Right cardiac atrium (tissue), 5 donors: ENCODE measurements at regions not wholly inside any gene's neighbourhood (a gene's known extent, or its start where the extent isn't known, plus 50 kb on each side); places are given as distances from the start of the nearest gene placed in this dataset.
"Not testable (repeated sequence)": the region's sequence is repeated elsewhere in the genome, so short reads cannot be mapped to it uniquely, and the experiment has no call there.

ENCODE experiments used
- ATAC-seq, 2 donors: fragments of 200-7000 bp; cut with Tn5 transposase; one replicate each; pipeline versions ENCODE4 v1.8.0 to v1.9.1; 2020; ENCODE audit warnings: moderate library complexity in 2 of 2, mild to moderate bottlenecking in 1 of 2
- DNase-seq, 3 donors: peaks; one replicate each; pipeline ENCODE4 v3.0.0-alpha.2; 2020
- H3K27ac ChIP-seq: one replicate; pipeline ENCODE4 v1.5.1; 2013; ENCODE audit warnings: mild to moderate bottlenecking, low read length, control low read depth, moderate library complexity
- H3K27me3 ChIP-seq: one replicate; pipeline ENCODE4 v1.6.1; 2013; ENCODE audit not compliant: control insufficient read depth, insufficient read depth
- H3K4me1 ChIP-seq: one replicate; pipeline ENCODE4 v1.6.1; 2013; ENCODE audit warnings: low read length; ENCODE audit not compliant: control insufficient read depth, insufficient read depth
- H3K4me3 ChIP-seq: one replicate; pipeline ENCODE4 v1.5.1; 2013; ENCODE audit warnings: low read length, control low read depth
- H3K9me3 ChIP-seq: one replicate; pipeline ENCODE4 v1.6.1; 2013; ENCODE audit warnings: low read length; ENCODE audit not compliant: control insufficient read depth
- WGBS: extraction: QIAGEN DNeasy Blood & Tissue Kit; methylation state at CpG from one replicate; pipeline ENCODE4 v1.1.7; 2013; 5-methylcytosine and 5-hydroxymethylcytosine counted together
- intact Hi-C, 4 donors: fragments of 100-400 bp; cut with DNase I; formaldehyde crosslinking; loops; one replicate each; pipeline versions ENCODE4 v1.11.0 to v1.14.0; 2022 to 2023
- donor health status: healthy with polysubstance abuse.
- donor health status: DM: no; HTN: yes; CAD: no.
- donor health status: DM: no; HTN: no; CAD: no.
- donor health status: DM: no; HTN: yes; CAD: no; lungs with severe emphysema.
- donor health status: DM: yes; HTN: yes; CAD: no.

GRCh38 chr9:85843949-85844348 is 97.0 kb upstream of the NAA35 start:
- DNase-seq, H3K4me1 ChIP-seq, intact Hi-C loops, H3K27ac ChIP-seq, ATAC-seq, H3K9me3 ChIP-seq, H3K4me3 ChIP-seq, H3K27me3 ChIP-seq: not testable (repeated sequence)
- WGBS, result 94% methylated on average over 1 of the region's 1 CpG

GRCh38 chr9:85847782-85848181 is 93.2 kb upstream of the NAA35 start:
- intact Hi-C loops, ATAC-seq, H3K27ac ChIP-seq: not testable (repeated sequence)

GRCh38 chr9:85858056-85858750 is 82.7 kb upstream of the NAA35 start:
- H3K9me3 ChIP-seq, result no peaks in the 10 kb centered on the region
- intact Hi-C loops, result no loop called here
- ATAC-seq, result no peak
- 77% methylated on average over 5 of the region's 5 CpGs for WGBS
- no peaks in the 10 kb centered on the region for H3K4me1 ChIP-seq
- no peak for DNase-seq
- H3K27ac ChIP-seq, result no peak overlapping the region
- H3K4me3 ChIP-seq, result no peak overlapping the region
- H3K27me3 ChIP-seq, result no peaks in the 10 kb centered on the region

More at GRCh38 chr9:85847782-85848181, 93.2 kb upstream of the NAA35 start:
- DNase-seq, H3K9me3 ChIP-seq, H3K27me3 ChIP-seq, H3K4me3 ChIP-seq, H3K4me1 ChIP-seq: not testable (repeated sequence)
- WGBS, result 90% methylated on average over 2 of the region's 2 CpGs

- no peaks in the 10 kb centered on the region for H3K27me3 ChIP-seq
- no peak overlapping the region for H3K27ac ChIP-seq
- no peaks in the 10 kb centered on the region for H3K9me3 ChIP-seq
- ATAC-seq (no peak), DNase-seq (no peak)
- H3K4me1 ChIP-seq, result no peaks in the 10 kb centered on the region
- WGBS, result 77% methylated on average over 1 of the region's 1 CpG
- no peak overlapping the region for H3K4me3 ChIP-seq
- intact Hi-C loops, result no loop called here
Measured at GRCh38 chr9:85859765-85860164, 81.2 kb upstream of the NAA35 start.

- DNase-seq, H3K27ac ChIP-seq, H3K27me3 ChIP-seq, H3K4me1 ChIP-seq, intact Hi-C loops, H3K4me3 ChIP-seq, H3K9me3 ChIP-seq, ATAC-seq: not testable (repeated sequence)
- WGBS, result 97% methylated on average over 5 of the region's 5 CpGs
Measured at GRCh38 chr9:85861882-85862281, 79.1 kb upstream of the NAA35 start.

- Histone ChIP-seq H3K4me1 (no peaks in the 10 kb centered on the region), H3K27me3 (no peaks in the 10 kb centered on the region), H3K4me3 (no peak overlapping the region), H3K27ac (no peak overlapping the region), H3K9me3 (no peaks in the 10 kb centered on the region)
- DNase-seq (no peak), ATAC-seq (no peak)
- intact Hi-C loops, result no loop called here
- 93% methylated on average over 2 of the region's 2 CpGs for WGBS
Measured at GRCh38 chr9:85863875-85864274, 77.1 kb upstream of the NAA35 start.

- 77% methylated on average over 2 of the region's 2 CpGs for WGBS
- no peak for ATAC-seq
- intact Hi-C loops, result no loop called here
- no peak for DNase-seq
- Histone ChIP-seq H3K9me3 (no peaks in the 10 kb centered on the region), H3K4me3 (no peak overlapping the region), H3K27me3 (no peaks in the 10 kb centered on the region), H3K4me1 (no peaks in the 10 kb centered on the region), H3K27ac (no peak overlapping the region)
Measured at GRCh38 chr9:85871008-85871407, 69.9 kb upstream of the NAA35 start.

GRCh38 chr9:85871683-85872082 is 69.3 kb upstream of the NAA35 start:
- ATAC-seq, H3K27me3 ChIP-seq, intact Hi-C loops, H3K4me1 ChIP-seq, H3K9me3 ChIP-seq, H3K4me3 ChIP-seq, DNase-seq, H3K27ac ChIP-seq: not testable (repeated sequence)
- 64% methylated on average over 5 of the region's 5 CpGs for WGBS

DNA sequence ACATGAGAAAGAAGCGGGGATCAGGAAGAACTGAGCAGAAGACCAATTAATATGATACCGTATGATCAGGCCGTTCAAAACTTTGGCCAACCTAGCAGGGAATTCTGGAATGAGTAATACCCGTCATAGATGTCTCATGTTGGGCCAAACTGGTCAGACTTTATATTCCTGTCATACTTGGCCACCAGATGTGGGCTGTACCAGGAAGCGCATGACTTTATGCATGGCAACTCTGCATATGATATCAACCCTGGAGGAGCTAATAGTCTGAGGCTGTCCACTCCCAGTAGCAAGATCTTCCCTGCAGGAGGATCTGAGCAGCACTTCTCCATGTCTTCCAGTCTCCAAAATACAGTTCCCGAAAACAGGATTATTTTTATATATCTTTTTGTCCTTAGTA is 68.5 kb upstream of the NAA35 start:
- Histone ChIP-seq H3K27ac (no peak overlapping the region), H3K9me3 (no peaks in the 10 kb centered on the region), H3K27me3 (no peaks in the 10 kb centered on the region), H3K4me3 (no peak overlapping the region), H3K4me1 (no peaks in the 10 kb centered on the region)
- no peak for ATAC-seq
- DNase-seq, result no peak
- WGBS, result 96% methylated on average over 6 of the region's 6 CpGs
- intact Hi-C loops, result no loop called here

- no peak overlapping the region for H3K4me3 ChIP-seq
- no peak overlapping the region for H3K27ac ChIP-seq
- no peaks in the 10 kb centered on the region for H3K4me1 ChIP-seq
- H3K9me3 ChIP-seq, result no peaks in the 10 kb centered on the region
- no peaks in the 10 kb centered on the region for H3K27me3 ChIP-seq
- intact Hi-C loops, result no loop called here
- DNase-seq (no peak), ATAC-seq (no peak)
Measured at GRCh38 chr9:85876628-85877027, 64.3 kb upstream of the NAA35 start.

GRCh38 chr9:85878872-85879597 is 61.9 kb upstream of the NAA35 start:
- ATAC-seq, H3K9me3 ChIP-seq, DNase-seq, intact Hi-C loops, H3K27ac ChIP-seq, H3K4me1 ChIP-seq, H3K27me3 ChIP-seq, H3K4me3 ChIP-seq: not testable (repeated sequence)
- 74% methylated on average over 5 of the region's 5 CpGs for WGBS
